ENCODE measurements at regions not wholly inside any gene's neighbourhood (a gene's known extent, or its start where the extent isn't known, plus 50 kb on each side); places are given as distances from the start of the nearest gene placed in this dataset.

- H3K27me3 ChIP-seq (ENCODE audit: control insufficient read depth, insufficient read depth, low read length) = no peaks in the 10 kb centered on the region
- H3K9me3 ChIP-seq (ENCODE audit: control insufficient read depth, insufficient read depth, low read length) = no peaks in the 10 kb centered on the region
- no peak overlapping the region for H3K4me3 ChIP-seq (ENCODE audit: low read depth, low read length)
- ChIA-PET CTCF (interaction anchor here (1.3 kb wide), 1 partner anchor 102 kb away, joined by 3 read pairs; no protein-coding TSS in a partner anchor), POLR2A (no interaction called here)
- no peak for DNase-seq (ENCODE audit: low read depth, low spot score)
- TF ChIP-seq CTCF (IDR thresholded peaks at IDR 0.05; ENCODE audit: low read depth, low read length) = no peak
- no peak overlapping the region for H3K27ac ChIP-seq (ENCODE audit: low read depth, low read length)
These were observed 66.8 kb upstream of the PCSK1 start for GRCh38 chr5:96499753-96500345.

GRCh38 chr5:96501991-96502646, 69.1 kb upstream of the PCSK1 start:
- Histone ChIP-seq H3K9me3 (ENCODE audit: control insufficient read depth, insufficient read depth, low read length) (no peaks in the 10 kb centered on the region), H3K27ac (ENCODE audit: low read depth, low read length) (no peak overlapping the region), H3K4me3 (ENCODE audit: low read depth, low read length) (no peak overlapping the region), H3K27me3 (ENCODE audit: control insufficient read depth, insufficient read depth, low read length) (no peaks in the 10 kb centered on the region)
- no peak for DNase-seq (ENCODE audit: low read depth, low spot score)
- ChIA-PET POLR2A (no interaction called here), CTCF (interaction anchor here (0.6 kb wide), 1 partner anchor 292 kb away, joined by 4 read pairs; no protein-coding TSS in a partner anchor)
- no peak for TF ChIP-seq CTCF (IDR thresholded peaks at IDR 0.05; ENCODE audit: low read depth, low read length)

GRCh38 chr5:96503501-96504236, 70.6 kb upstream of the PCSK1 start:
- no peaks in the 10 kb centered on the region for H3K9me3 ChIP-seq (ENCODE audit: control insufficient read depth, insufficient read depth, low read length)
- no peak for DNase-seq (ENCODE audit: low read depth, low spot score)
- no peaks in the 10 kb centered on the region for H3K27me3 ChIP-seq (ENCODE audit: control insufficient read depth, insufficient read depth, low read length)
- no peak for TF ChIP-seq CTCF (IDR thresholded peaks at IDR 0.05; ENCODE audit: low read depth, low read length)
- CTCF ChIA-PET = no interaction called here
- POLR2A ChIA-PET = no interaction called here
- H3K27ac ChIP-seq (ENCODE audit: low read depth, low read length) = no peak overlapping the region
- no peak overlapping the region for H3K4me3 ChIP-seq (ENCODE audit: low read depth, low read length)

- no peaks in the 10 kb centered on the region for H3K27me3 ChIP-seq (ENCODE audit: control insufficient read depth, insufficient read depth, low read length)
- ChIA-PET CTCF (interaction anchor here (1.2 kb wide), 1 partner anchor 97 kb away, joined by 3 read pairs; no protein-coding TSS in a partner anchor), POLR2A (no interaction called here)
- H3K9me3 ChIP-seq (ENCODE audit: control insufficient read depth, insufficient read depth, low read length) = no peaks in the 10 kb centered on the region
- no peak for TF ChIP-seq CTCF (IDR thresholded peaks at IDR 0.05; ENCODE audit: low read depth, low read length)
- no peak overlapping the region for H3K27ac ChIP-seq (ENCODE audit: low read depth, low read length)
- no peak overlapping the region for H3K4me3 ChIP-seq (ENCODE audit: low read depth, low read length)
- no peak for DNase-seq (ENCODE audit: low read depth, low spot score)
These were observed 73.3 kb upstream of the PCSK1 start for GRCh38 chr5:96506376-96506775.
